Hepatocyte (in vitro differentiated cells): ENCODE measurements at regions not wholly inside any gene's neighbourhood (a gene's known extent, or its start where the extent isn't known, plus 50 kb on each side); places are given as distances from the start of the nearest gene placed in this dataset.

Experiments
- EZH2phosphoT487 ChIP-seq: fragments of 200-600 bp; sonication (generic); IDR thresholded peaks from one replicate; pipeline ENCODE4 v1.6.1; 2018; ENCODE audit warnings: antibody characterized with exemption, mild to moderate bottlenecking, low read depth, moderate library complexity; ENCODE audit not compliant: unreplicated experiment, severe bottlenecking
- TF ChIP-seq, protein P1 (sequence below): fragments of 200-600 bp; sonication (generic); IDR thresholded peaks from 2 replicates; pipeline ENCODE4 v1.5.1; 2016; ENCODE audit warnings: antibody characterized with exemption, mild to moderate bottlenecking; ENCODE audit not compliant: poor library complexity

DNA sequence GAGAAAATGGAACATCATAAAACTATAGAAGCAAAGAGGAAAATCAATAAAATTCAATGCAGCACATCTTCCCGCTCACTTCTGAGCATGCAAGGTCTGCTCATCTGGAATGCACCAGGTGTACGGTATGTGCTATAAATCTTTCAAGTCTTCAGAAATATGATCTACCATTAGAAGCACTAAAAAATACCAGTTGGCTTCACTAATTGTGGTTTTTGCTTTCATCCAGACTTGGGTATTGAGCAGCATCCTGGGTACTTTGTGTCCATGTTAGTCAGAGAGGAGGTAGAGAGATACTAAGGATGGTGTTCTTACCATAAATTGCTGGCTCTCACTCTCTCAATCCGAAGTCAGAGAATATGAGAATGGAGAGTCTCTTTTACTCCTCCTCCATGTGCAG is 477.1 kb downstream of the PPARGC1A start:
- TF ChIP-seq, protein P1, sequence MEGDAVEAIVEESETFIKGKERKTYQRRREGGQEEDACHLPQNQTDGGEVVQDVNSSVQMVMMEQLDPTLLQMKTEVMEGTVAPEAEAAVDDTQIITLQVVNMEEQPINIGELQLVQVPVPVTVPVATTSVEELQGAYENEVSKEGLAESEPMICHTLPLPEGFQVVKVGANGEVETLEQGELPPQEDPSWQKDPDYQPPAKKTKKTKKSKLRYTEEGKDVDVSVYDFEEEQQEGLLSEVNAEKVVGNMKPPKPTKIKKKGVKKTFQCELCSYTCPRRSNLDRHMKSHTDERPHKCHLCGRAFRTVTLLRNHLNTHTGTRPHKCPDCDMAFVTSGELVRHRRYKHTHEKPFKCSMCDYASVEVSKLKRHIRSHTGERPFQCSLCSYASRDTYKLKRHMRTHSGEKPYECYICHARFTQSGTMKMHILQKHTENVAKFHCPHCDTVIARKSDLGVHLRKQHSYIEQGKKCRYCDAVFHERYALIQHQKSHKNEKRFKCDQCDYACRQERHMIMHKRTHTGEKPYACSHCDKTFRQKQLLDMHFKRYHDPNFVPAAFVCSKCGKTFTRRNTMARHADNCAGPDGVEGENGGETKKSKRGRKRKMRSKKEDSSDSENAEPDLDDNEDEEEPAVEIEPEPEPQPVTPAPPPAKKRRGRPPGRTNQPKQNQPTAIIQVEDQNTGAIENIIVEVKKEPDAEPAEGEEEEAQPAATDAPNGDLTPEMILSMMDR: no peak
- TF ChIP-seq EZH2phosphoT487: no peak
